AG20443 (cell line): ENCODE measurements at regions not wholly inside any gene's neighbourhood (a gene's known extent, or its start where the extent isn't known, plus 50 kb on each side); places are given as distances from the start of the nearest gene placed in this dataset.

Experiments
- DNase-seq: peaks from one replicate; pipeline ENCODE4 v3.0.0; 2012; ENCODE audit warnings: low spot score, mixed read lengths

- no peak for DNase-seq
These were observed 131.7 kb downstream of the CLCN4 start for GRCh38 chrX:10288373-10288975.

GRCh38 chrX:10296576-10296975 is 139.8 kb downstream of the CLCN4 start:
- peak; percentile 20 for DNase-seq

- no peak for DNase-seq
These were observed 153.7 kb downstream of the CLCN4 start for GRCh38 chrX:10310511-10310910.

- no peak for DNase-seq
These were observed 157.8 kb downstream of the CLCN4 start for GRCh38 chrX:10314530-10315104.

GRCh38 chrX:10325611-10326010 is 168.8 kb downstream of the CLCN4 start:
- no peak for DNase-seq

- DNase-seq: peak; percentile 20
These were observed 169.8 kb downstream of the CLCN4 start for GRCh38 chrX:10326578-10326977.

- no peak for DNase-seq
These were observed 170.9 kb downstream of the CLCN4 start for GRCh38 chrX:10327651-10328050.

- DNase-seq: no peak
These were observed 173.2 kb downstream of the CLCN4 start for GRCh38 chrX:10329984-10330383.

GRCh38 chrX:10341309-10341708 is 184.5 kb downstream of the CLCN4 start:
- DNase-seq: no peak

GRCh38 chrX:10350221-10350620 is 193.4 kb downstream of the CLCN4 start:
- no peak for DNase-seq

GRCh38 chrX:10350981-10351380 is 194.2 kb downstream of the CLCN4 start:
- peak; percentile 21 for DNase-seq

- DNase-seq: no peak
These were observed 195.8 kb downstream of the CLCN4 start for GRCh38 chrX:10352536-10352935.

GRCh38 chrX:10356979-10357378 is 200.2 kb downstream of the CLCN4 start:
- peak; percentile 12 for DNase-seq

- no peak for DNase-seq
These were observed 202.2 kb downstream of the CLCN4 start for GRCh38 chrX:10358958-10359357.

- DNase-seq: peak; percentile 34
These were observed 203.3 kb downstream of the CLCN4 start for GRCh38 chrX:10360116-10360515.

- no peak for DNase-seq
These were observed 208.9 kb downstream of the CLCN4 start for GRCh38 chrX:10365532-10366265.

GRCh38 chrX:10367406-10367805 is 210.6 kb downstream of the CLCN4 start:
- DNase-seq: no peak

- no peak for DNase-seq
These were observed 214.2 kb downstream of the CLCN4 start for GRCh38 chrX:10370976-10371375.

- DNase-seq: no peak
These were observed 220.7 kb downstream of the CLCN4 start for GRCh38 chrX:10377427-10377826.

- no peak for DNase-seq
These were observed 223.1 kb downstream of the CLCN4 start for GRCh38 chrX:10379878-10380277.

- DNase-seq: no peak
These were observed 223.5 kb downstream of the CLCN4 start for GRCh38 chrX:10380300-10380699.

- no peak for DNase-seq
These were observed 224.4 kb downstream of the CLCN4 start for GRCh38 chrX:10381193-10381592.

- DNase-seq: peak; percentile 35
These were observed 230.2 kb downstream of the CLCN4 start for GRCh38 chrX:10387011-10387410.

- DNase-seq: no peak
These were observed 230.2 kb downstream of the MID1 start for GRCh38 chrX:10390187-10390586.
